OCI-LY1 (cell line): ENCODE measurements at regions not wholly inside any gene's neighbourhood (a gene's known extent, or its start where the extent isn't known, plus 50 kb on each side); places are given as distances from the start of the nearest gene placed in this dataset.

ENCODE experiments used
- CTCF ChIP-seq: fragments of 200-600 bp; sonication (generic), shearing (Covaris generic); IDR thresholded peaks from 2 replicates; pipeline ENCODE4 v1.5.1; 2017; ENCODE audit warnings: mild to moderate bottlenecking, antibody characterized with exemption, low read length, moderate library complexity, mixed read lengths
- EZH2 ChIP-seq: fragments of 200-600 bp; sonication (generic), shearing (Covaris generic); IDR thresholded peaks from 2 replicates; pipeline ENCODE4 v1.8.0; 2017; ENCODE audit warnings: borderline replicate concordance, mixed run types, mild to moderate bottlenecking, antibody characterized with exemption, low read length, moderate library complexity, mixed read lengths

DNA sequence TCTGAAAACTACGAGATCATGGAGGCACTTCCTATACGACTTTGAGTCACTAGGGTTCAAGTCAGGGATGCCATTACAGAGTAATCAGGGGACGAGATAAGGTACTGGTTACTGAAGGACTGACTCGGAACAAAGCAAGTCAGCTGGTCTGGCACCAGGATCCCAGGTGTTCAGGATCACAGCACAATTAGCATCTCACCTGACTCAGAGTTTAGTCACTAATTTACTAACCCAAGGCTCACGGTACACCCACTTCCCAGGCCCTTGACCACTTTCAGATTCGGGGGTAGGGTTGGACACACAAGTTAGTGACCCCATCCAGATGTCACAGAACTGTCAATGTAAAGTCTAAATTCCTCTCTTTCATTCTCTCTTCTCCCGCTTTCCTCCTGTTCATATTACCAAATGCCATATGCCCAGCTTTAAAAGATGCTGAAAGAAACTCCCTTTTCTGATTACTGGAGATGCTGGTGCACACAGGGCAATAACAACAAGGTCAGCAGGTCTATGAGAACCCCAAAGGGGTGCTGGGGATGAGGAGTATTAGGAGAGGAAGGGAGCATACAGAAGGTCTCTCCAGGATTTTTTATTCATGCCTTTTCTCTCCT lies 657.8 kb downstream of the TLE1 start:
- no peak for TF ChIP-seq CTCF
- no peak for TF ChIP-seq EZH2
